Upper lobe of right lung (tissue), 1 donor: ENCODE measurements at regions not wholly inside any gene's neighbourhood (a gene's known extent, or its start where the extent isn't known, plus 50 kb on each side); places are given as distances from the start of the nearest gene placed in this dataset.

Experiments
- ATAC-seq: fragments of 200-7000 bp; cut with Tn5 transposase; one replicate; pipeline ENCODE4 v1.9.1; 2020; ENCODE audit warnings: mild to moderate bottlenecking, moderate library complexity
- DNase-seq: peaks from one replicate; pipeline ENCODE4 v3.0.0-alpha.2; 2020
- H3K27ac ChIP-seq: fragments of 200-600 bp; one replicate; pipeline ENCODE4 v1.8.0; 2022
- H3K27me3 ChIP-seq: fragments of 200-600 bp; one replicate; pipeline ENCODE4 v1.8.0; 2022; ENCODE audit warnings: mild to moderate bottlenecking
- H3K36me3 ChIP-seq: fragments of 200-600 bp; one replicate; pipeline ENCODE4 v1.8.0; 2022
- H3K4me1 ChIP-seq: fragments of 200-600 bp; one replicate; pipeline ENCODE4 v1.8.0; 2022
- H3K4me3 ChIP-seq: fragments of 200-600 bp; one replicate; pipeline ENCODE4 v1.8.0; 2022; ENCODE audit warnings: mild to moderate bottlenecking
- H3K9me3 ChIP-seq: fragments of 200-600 bp; one replicate; pipeline ENCODE4 v1.8.0; 2022
- CTCF ChIP-seq: fragments of 200-600 bp; IDR thresholded peaks from one replicate; pipeline ENCODE4 v1.8.0; 2022; ENCODE audit warnings: antibody characterized with exemption
- intact Hi-C: fragments of 100-400 bp; cut with DNase I; formaldehyde crosslinking; loops from one replicate; pipeline ENCODE4 v1.11.0; 2022
- donor health status: DM: no; HTN: yes; CAD: no; lungs with severe emphysema.

DNA sequence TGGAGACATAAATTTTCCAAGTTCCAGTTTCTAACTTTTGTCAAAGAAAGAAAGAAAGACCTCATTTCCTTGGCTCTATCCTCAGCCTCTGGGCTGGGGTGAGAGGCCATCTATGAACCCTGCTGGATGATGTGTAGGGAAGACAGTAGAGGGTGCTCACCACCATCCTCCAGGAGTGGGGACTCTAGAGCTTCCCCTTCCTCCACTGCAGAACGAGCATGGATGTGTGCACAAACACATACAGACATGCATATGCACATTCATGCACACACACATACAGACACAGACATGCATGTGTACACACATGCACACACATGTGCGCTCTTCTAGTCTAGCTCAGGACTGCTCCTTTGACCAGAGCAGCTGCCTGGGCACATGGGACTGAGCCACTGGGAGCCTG, 565.8 kb downstream of the BUD13 start:
- Histone ChIP-seq H3K9me3 (no peaks in the 10 kb centered on the region), H3K4me3 (no peak overlapping the region), H3K27ac (no peak overlapping the region), H3K36me3 (no peaks in the 10 kb centered on the region), H3K4me1 (no peaks in the 10 kb centered on the region), H3K27me3 (no peaks in the 10 kb centered on the region)
- TF ChIP-seq CTCF, result no peak
- ATAC-seq, result no peak
- intact Hi-C loops, result no loop called here
- DNase-seq, result no peak

GRCh38 chr11:116202922-116203321, 569.9 kb downstream of the BUD13 start:
- no peak overlapping the region for H3K27ac ChIP-seq
- no peaks in the 10 kb centered on the region for H3K36me3 ChIP-seq
- intact Hi-C loops, result no loop called here
- H3K27me3 ChIP-seq, result no peaks in the 10 kb centered on the region
- DNase-seq (no peak), ATAC-seq (no peak)
- no peaks in the 10 kb centered on the region for H3K9me3 ChIP-seq
- no peaks in the 10 kb centered on the region for H3K4me1 ChIP-seq
- no peak for TF ChIP-seq CTCF
- H3K4me3 ChIP-seq, result no peak overlapping the region

DNA sequence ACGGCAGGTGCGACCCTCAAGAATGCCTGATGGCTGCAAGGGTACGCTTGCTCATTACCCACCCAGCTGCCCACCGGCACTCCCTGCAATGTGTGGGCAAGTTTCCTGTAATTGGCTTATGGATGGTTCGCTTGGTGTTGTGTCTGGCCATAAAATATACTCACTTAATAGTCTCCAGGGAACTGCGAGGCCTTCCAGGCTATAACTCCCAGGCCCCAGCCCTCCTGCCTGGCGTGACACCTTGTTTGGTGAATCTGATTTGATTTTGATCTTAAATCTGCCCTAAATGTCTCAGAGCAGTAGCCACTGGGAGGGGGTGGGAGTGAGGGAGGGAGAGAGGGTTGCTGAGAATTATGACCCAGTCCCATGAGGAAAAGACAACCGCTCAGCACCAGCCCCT, 572.2 kb downstream of the BUD13 start:
- no peaks in the 10 kb centered on the region for H3K36me3 ChIP-seq
- no peak for DNase-seq
- H3K27me3 ChIP-seq, result no peaks in the 10 kb centered on the region
- H3K4me3 ChIP-seq, result no peak overlapping the region
- no peaks in the 10 kb centered on the region for H3K4me1 ChIP-seq
- intact Hi-C loops, result no loop called here
- no peak for ATAC-seq
- no peak overlapping the region for H3K27ac ChIP-seq
- TF ChIP-seq CTCF, result no peak
- H3K9me3 ChIP-seq, result no peaks in the 10 kb centered on the region

DNA sequence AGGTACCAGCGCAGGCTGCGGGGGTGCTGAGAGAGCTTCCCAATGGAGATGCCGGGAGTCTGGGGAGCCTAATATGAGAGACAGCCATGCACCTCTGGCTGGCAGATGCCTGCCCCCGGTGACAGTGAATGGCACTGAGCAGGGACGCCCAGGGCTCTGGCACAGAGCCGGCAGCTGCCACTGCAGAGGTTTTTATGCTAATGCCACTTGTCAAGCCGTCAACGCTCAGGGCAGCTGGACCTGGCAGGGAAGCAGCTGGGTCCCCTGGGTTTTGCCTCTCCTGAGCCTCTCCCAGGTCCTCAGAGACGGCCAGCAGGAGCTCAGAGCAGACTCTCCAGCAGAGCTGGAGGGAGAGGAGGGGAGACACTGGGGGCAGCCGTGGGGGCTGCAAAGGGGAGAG, 573.6 kb downstream of the BUD13 start:
- Histone ChIP-seq H3K27ac (no peak overlapping the region), H3K4me3 (no peak overlapping the region), H3K36me3 (no peaks in the 10 kb centered on the region), H3K4me1 (no peaks in the 10 kb centered on the region), H3K9me3 (no peaks in the 10 kb centered on the region), H3K27me3 (no peaks in the 10 kb centered on the region)
- no peak for TF ChIP-seq CTCF
- ATAC-seq (peak; percentile 43), DNase-seq (no peak)
- intact Hi-C loops, result no loop called here

DNA sequence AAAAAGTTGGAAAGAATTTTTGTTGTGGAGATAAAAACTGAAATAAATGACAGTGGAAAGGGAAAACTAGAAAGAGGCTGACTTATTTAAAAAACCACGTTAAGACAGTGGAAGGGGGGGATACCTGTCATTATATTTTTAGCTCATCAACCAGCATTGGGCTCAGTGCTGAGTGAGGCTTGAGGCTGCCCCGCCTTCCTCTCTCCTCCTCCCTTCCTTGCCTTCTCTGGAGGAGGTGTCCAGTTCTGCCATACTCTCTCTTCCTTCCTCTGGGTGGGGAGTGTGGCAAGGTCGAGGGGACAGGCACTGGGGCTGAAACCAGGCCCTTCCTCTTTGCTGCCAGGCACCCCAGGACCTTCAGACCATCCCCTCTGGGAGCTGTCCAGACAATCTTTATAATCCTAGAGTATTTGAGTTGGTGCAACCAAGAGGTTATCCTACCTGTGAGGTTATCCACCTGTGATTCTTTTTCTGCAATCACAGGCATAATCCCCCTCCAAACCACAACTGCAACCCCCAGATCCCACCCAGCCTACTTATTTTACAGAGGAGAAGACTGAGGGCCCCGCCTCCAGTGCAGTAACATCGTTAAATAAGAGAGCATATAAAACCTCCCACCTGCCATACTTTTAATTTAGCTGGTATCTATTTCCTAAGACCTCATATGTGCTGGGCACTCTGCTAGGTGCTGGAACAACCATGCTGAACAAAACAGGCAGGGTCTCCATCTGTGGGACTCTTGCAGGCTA, 578.5 kb downstream of the BUD13 start:
- Histone ChIP-seq H3K36me3 (no peaks in the 10 kb centered on the region), H3K4me3 (peak overlapping the region; percentile 55), H3K4me1 (no peaks in the 10 kb centered on the region), H3K9me3 (no peaks in the 10 kb centered on the region), H3K27ac (no peak overlapping the region), H3K27me3 (peaks cover 6% of the 10 kb centered on the region)
- no peak for DNase-seq
- intact Hi-C loops, result no loop called here
- ATAC-seq, result peak; percentile 27
- no peak for TF ChIP-seq CTCF
